ENCODE measurements at regions not wholly inside any gene's neighbourhood (a gene's known extent, or its start where the extent isn't known, plus 50 kb on each side); places are given as distances from the start of the nearest gene placed in this dataset.

DNA sequence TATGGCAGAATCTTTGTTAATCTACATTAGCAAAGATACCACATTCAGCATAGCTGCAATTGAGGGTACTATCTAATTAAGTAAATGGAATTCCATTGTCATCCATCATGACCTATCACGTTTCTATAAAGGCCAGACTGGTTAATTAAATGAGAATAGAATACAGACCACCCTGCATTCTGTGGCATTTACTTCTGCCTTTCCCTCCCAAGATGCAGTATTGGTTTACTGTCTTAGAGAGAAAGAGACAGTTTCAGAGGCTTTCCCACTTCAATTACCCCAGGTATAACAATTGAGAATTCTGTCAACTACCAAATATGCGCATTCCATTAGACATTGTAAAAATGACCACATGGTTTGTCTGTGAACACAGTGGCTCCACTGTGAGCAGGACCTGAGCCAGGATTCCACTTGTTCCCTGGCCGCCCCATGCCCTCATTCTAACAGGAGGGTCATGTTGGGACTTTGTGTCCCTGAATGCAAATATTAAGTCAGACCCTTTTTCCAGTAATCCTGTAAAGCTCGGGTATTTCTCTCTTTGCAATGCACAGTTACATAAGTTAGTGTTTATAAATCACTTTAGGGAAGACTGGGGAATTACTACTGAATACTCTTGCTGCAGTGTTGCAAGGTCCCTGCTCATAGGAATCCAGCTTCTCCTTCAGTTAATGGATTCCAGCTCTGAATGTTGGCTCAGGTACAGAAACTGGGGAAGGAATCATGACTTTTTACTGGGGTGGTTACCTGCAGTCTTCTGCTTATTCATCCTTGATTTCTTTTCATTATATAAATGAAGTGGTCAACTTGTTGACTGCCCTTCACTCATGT is 261.0 kb downstream of the PDGFC start:
- TF ChIP-seq POLR2A (IDR thresholded peaks at IDR 0.05) = no peak
- TF ChIP-seq, protein P1, sequence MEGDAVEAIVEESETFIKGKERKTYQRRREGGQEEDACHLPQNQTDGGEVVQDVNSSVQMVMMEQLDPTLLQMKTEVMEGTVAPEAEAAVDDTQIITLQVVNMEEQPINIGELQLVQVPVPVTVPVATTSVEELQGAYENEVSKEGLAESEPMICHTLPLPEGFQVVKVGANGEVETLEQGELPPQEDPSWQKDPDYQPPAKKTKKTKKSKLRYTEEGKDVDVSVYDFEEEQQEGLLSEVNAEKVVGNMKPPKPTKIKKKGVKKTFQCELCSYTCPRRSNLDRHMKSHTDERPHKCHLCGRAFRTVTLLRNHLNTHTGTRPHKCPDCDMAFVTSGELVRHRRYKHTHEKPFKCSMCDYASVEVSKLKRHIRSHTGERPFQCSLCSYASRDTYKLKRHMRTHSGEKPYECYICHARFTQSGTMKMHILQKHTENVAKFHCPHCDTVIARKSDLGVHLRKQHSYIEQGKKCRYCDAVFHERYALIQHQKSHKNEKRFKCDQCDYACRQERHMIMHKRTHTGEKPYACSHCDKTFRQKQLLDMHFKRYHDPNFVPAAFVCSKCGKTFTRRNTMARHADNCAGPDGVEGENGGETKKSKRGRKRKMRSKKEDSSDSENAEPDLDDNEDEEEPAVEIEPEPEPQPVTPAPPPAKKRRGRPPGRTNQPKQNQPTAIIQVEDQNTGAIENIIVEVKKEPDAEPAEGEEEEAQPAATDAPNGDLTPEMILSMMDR (IDR thresholded peaks at IDR 0.05) = no peak

All from esophagus squamous epithelium (tissue), 4 donors.